HG03457 (cell line): ENCODE measurements at regions not wholly inside any gene's neighbourhood (a gene's known extent, or its start where the extent isn't known, plus 50 kb on each side); places are given as distances from the start of the nearest gene placed in this dataset.
A peak's percentile ranks its signal among the peaks of the same experiment; 100 is the strongest.
"Not testable (repeated sequence)": the region's sequence is repeated elsewhere in the genome, so short reads cannot be mapped to it uniquely, and the experiment has no call there.

Experiments
- ATAC-seq: cut with Tn5 transposase; IDR thresholded peaks from one replicate; pipeline ENCODE4 v1.9.1; 2021; ENCODE audit warnings: moderate number of reproducible peaks; ENCODE audit not compliant: unreplicated experiment

- no peak for ATAC-seq
Measured at GRCh38 chr3:127069814-127070440, 87.0 kb downstream of the PLXNA1 start.

DNA sequence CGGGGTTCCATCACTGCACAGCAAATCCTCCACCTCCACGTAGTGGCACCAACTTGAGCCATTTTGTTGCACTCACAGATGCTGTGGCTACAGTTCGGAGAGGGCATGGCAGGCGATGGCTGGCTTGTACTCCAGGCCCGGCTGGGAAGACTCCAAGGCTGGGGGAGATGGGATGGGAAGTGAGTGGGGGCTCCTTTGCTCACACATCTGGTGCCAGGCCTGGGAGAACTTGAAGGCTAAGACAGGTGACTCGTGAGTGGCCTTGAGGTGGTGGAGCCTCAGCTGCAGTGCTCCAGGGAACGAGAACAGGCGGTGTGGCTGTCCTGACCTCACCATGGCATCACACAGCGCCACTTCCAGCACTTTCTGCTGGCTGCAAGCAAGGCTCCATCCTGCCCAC is 87.9 kb downstream of the PLXNA1 start:
- no peak for ATAC-seq

DNA sequence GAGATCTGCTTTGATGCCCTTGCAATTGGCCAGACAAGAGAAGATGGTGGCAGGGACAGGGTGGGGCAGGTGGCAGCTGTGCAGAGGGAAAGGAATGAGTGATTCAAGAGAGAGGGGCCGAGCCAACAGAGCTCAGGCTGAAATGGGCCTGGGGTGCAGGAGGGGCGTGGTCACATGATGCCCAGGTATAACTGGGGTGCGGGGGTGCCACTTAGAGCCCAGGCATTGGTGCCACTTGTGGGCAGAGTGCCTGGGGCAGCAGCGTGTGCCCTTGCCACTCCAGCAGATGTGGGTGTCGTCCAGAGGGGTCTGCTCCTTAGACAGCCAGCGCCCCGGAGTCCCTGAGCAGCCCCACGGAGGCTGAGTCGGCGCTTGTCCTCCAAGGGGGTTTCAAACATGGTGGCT is 88.7 kb downstream of the PLXNA1 start:
- ATAC-seq, result no peak

DNA sequence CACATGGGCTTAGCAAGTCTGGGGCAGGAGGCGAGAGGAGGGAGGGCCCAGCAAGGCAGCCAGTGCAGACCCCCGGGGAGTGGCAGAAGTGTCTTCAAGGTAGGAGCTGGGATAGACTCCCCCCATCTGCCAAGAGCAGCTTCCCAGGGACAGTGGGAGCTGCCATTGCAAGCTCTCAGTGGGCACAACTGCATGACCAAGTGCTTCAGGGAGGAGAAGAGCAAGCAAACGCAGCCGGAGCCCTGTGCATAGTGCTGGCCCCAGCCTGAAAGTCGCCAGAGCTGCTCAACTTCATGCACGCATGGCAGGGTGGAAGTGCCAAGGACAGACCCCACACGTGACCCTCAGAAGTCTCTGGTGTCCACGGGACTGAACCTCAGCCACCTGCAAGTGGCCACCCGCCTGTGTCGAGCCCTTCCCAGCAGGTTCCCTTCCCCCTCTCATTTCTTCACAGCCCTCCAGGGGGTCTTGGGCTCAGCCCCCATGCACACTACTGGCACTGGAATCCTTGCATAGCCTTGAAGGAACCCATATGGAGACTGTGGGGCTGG is 89.4 kb downstream of the PLXNA1 start:
- no peak for ATAC-seq

DNA sequence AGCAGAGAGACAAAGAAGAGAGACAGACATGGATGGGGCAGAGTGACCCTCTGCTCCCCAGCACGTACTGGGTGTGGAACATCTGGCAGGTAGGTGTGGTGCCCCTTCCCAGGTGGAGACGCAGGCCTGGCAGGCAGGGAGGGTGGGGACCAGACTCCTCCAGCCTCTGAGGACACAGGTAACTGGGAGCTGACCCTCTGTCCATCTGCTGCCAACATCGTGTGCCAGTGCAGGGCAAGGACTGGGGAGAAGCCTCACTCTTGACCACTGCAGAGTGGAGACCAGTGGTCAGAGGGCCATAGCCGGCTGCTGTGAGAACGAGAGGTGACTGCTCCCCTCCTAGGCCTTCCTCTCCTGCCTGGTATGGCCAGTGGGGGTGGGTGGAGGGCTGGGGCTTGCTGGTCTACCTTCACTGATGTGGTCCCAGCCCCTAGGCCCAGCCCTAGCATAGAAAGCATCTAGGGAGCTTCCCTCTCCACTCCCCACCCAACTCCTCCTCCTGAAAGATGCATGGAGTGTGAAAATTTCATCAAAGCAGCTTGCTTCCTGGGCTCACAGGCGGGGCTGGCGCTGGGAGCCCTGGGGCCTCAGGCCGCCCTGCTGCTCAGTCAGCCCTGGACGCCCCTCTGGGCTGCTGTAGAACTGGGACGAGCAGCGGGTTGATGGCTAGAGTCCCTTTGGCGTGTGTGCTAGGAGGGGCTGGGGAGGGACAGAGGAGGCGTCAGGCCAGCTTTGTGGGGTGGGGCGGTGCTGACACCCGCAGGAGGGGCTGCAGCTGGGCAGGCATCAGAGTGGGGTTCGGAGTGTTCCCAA is 90.3 kb downstream of the PLXNA1 start:
- ATAC-seq, result no peak

DNA sequence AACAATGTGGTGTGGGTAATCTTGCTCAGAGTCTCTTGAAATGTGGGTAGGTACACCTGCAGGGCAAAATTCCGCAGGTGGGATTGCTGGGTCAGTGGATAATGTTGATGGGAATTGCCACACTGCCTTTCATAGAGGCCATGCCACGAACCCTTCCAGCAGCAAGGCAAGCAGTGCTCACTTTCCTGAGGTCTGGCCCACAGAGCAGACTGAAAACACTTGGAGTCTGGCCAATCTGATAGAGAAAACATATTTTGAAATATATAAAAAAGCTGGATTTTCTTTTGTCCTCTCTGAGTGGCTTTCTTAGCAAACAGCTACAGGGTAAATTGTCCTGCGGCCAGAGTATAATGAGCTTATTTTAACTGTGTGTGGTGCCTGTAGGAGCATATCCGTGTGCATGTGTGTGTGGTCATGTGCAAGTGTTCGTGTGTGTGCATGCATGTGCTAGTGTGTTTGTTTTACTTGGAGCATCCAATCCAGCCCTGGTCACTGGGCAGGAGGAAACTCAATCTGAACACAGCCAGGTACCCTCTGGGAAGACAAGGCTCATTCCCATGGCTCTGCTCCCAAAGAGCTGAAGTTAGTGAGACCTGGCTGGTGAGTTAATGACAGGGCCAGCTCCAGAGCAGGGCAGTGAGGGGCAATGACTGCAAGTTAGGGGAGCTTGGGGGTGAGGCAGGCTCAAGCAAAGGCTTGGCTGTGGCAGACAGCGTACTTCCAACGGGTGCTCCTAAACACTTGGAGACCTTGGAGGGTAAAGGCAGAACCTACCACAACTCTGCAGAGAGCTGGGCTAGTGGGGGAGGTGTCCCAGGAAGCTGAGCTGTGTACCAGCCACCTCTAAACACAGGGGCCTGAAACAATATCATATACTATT is 91.3 kb downstream of the PLXNA1 start:
- no peak for ATAC-seq

- ATAC-seq, result peak; percentile 82
Measured at GRCh38 chr3:127074900-127075360, 92.0 kb downstream of the PLXNA1 start.

- not testable (repeated sequence) for ATAC-seq
Measured at GRCh38 chr3:127076166-127076992, 93.5 kb downstream of the PLXNA1 start.

- no peak for ATAC-seq
Measured at GRCh38 chr3:127077068-127077467, 94.2 kb downstream of the PLXNA1 start.

- ATAC-seq, result no peak
Measured at GRCh38 chr3:127077505-127078064, 94.7 kb downstream of the PLXNA1 start.

GRCh38 chr3:127078626-127079025 is 95.7 kb downstream of the PLXNA1 start:
- no peak for ATAC-seq

DNA sequence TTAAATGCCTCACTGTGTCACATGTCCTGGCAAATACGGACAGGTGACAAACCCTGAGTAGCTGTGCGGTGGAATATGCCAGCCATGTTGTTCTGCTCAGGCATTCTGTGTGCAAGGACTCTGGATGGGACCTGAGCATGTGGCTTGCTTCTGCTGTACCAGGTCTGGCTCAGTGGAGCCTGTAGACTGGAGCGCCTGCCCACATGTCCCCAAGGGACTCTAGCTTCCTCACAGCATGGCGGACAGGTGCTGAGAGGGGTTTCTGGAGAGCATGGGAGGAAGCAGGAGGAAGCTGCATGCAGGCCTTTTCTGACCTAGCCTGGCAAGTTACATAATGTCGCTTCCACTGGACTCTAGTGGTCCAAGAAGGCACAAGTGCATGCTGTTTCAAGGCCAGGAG is 96.3 kb downstream of the PLXNA1 start:
- no peak for ATAC-seq

- ATAC-seq, result no peak
Measured at GRCh38 chr3:127081001-127081720, 98.2 kb downstream of the PLXNA1 start.

- ATAC-seq, result no peak
Measured at GRCh38 chr3:127082066-127082465, 99.2 kb downstream of the PLXNA1 start.

GRCh38 chr3:127083778-127084397 is 101.0 kb downstream of the PLXNA1 start:
- ATAC-seq, result no peak

GRCh38 chr3:127084401-127084990 is 101.6 kb downstream of the PLXNA1 start:
- ATAC-seq, result no peak

DNA sequence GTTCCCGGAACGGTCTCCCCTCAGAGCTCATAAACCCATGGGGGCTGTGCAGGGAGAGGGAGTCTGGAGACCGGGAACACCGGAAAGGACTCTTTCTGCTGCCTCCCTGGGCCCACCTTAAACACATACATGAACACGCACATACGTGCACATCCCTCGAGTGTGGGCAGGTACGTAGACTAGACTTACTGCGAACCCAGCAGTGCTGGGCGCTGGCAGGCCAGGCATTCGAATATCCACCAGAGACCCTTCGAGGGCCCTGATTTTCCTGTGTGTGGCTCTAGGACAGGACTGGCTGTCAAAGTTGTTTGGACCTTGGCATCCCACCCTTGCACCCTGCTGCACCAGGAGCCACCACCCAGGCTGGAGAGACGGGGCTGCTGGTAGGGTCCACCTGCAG is 102.7 kb downstream of the PLXNA1 start:
- no peak for ATAC-seq

- not testable (repeated sequence) for ATAC-seq
Measured at GRCh38 chr3:127086591-127086990, 103.7 kb downstream of the PLXNA1 start.
